ENCODE measurements at regions not wholly inside any gene's neighbourhood (a gene's known extent, or its start where the extent isn't known, plus 50 kb on each side); places are given as distances from the start of the nearest gene placed in this dataset.

- TF ChIP-seq CTCF (IDR thresholded peaks at IDR 0.05) (no peak), EP300 (IDR thresholded peaks at IDR 0.05) (no peak)
Observed at GRCh38 chrX:11968991-11969390, 169.3 kb upstream of the FRMPD4 start.

All from upper lobe of left lung (tissue), 4 donors.